HG03442 (cell line): ENCODE measurements at regions not wholly inside any gene's neighbourhood (a gene's known extent, or its start where the extent isn't known, plus 50 kb on each side); places are given as distances from the start of the nearest gene placed in this dataset.
"Not testable (repeated sequence)": the region's sequence is repeated elsewhere in the genome, so short reads cannot be mapped to it uniquely, and the experiment has no call there.

ENCODE experiments used
- ATAC-seq: cut with Tn5 transposase; IDR thresholded peaks from one replicate; pipeline ENCODE4 v1.9.1; 2021; ENCODE audit warnings: mild to moderate bottlenecking, moderate library complexity; ENCODE audit not compliant: unreplicated experiment

- ATAC-seq, result not testable (repeated sequence)
Measured at GRCh38 chr18:53821141-53821540, 403.3 kb downstream of the MBD2 start.

DNA sequence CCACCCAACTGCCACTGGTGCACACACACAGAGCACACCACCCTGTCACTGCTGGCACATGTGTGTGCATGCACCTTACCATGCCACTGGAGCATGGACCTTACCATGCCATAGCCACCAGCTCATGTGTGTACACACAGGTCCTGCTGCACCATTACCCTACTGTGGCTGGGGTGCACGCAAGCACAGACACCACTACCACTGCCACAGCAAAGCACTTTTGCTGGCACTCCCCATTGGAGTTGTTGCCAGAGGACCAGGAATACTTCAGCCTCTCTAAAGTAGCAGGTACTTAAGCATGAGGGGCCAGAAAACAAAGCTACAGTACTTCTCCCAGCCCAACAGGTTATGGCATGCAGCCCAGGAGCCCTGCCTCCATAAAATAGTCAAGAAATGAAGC is 404.8 kb downstream of the MBD2 start:
- no peak for ATAC-seq

DNA sequence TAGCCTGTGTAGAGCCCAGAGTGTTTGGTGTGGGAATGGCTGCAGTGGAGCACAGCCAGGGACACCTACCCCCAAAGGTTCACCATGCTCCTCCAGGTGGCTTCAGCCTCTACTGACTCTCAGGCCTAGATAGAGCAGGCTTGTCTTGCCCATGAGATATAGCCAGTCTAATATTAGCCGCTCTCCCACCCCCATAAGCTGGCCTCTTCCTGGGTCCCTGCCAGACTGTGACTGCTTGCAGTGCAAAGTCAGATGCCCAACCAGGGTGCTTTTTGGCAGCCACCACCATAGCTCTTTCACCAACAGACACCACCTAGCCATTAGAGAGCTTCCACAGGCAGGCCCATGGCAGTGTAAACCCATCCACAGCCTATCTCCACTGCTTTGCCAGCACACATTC is 405.3 kb downstream of the MBD2 start:
- no peak for ATAC-seq

GRCh38 chr18:53817976-53818950 is 406.2 kb downstream of the MBD2 start:
- no peak for ATAC-seq

DNA sequence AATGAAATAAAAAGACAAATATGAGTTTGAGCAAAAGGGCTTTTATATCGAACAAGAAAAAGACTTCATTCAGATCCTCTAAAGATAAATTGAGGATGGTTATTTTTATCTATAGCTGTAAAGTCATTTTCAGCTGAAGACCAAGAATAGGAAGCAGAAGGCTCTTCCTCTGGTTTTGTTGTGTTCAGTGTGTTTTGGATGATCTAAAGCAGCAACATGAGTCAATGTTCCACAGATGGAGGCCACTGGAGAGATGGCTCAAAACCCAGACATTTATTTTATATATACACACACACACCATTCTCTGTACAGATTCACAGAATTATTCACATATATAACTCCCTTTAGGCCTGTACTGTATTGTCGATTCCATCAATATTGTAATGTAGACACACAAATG is 424.3 kb downstream of the MBD2 start:
- ATAC-seq, result no peak

- no peak for ATAC-seq
Measured at GRCh38 chr18:53799134-53799533, 425.3 kb downstream of the MBD2 start.

DNA sequence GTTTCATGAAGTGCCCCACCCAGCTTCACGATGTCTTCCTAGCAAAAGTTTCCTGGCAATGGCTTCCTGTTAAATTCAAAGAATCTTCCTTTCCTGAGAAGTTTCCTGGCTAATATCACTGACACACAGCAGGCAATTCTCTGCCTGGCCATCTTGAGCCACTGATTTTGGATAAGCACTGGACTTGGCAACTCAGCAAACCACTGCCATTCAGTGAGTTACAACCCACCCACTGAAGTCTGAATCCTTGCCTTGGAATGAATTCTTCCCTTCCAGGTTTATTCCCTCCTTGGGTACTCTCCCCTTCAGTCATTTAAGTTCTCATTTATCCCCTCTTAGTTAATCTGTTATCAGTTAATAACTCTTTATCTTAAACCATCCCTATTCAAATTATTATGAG is 426.0 kb downstream of the MBD2 start:
- no peak for ATAC-seq

GRCh38 chr18:53797998-53798495 is 426.4 kb downstream of the MBD2 start:
- ATAC-seq, result no peak

GRCh38 chr18:53796040-53796729 is 428.3 kb downstream of the MBD2 start:
- ATAC-seq, result peak; percentile 94

GRCh38 chr18:53795610-53796009 is 428.9 kb downstream of the MBD2 start:
- ATAC-seq, result no peak

GRCh38 chr18:53795061-53795460 is 429.4 kb downstream of the MBD2 start:
- ATAC-seq, result no peak

DNA sequence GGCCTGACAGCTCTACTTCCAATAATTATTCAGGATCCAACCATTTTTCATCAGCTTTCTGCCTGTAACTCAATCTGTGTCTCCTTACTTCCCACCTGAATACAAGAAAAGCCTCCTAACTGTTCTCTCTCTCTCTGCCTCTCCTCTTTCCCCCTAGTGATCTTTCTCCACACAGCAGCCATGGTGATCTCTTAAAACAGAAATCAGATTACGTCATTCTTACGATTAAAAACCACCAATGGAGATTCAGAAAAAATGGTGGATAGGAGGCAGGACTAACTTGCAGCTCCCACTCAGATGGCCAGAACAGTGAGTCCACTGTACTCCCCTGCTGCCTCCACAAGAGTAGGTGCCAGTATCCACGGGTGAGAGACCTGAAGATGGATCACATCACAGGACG is 431.7 kb downstream of the MBD2 start:
- no peak for ATAC-seq

DNA sequence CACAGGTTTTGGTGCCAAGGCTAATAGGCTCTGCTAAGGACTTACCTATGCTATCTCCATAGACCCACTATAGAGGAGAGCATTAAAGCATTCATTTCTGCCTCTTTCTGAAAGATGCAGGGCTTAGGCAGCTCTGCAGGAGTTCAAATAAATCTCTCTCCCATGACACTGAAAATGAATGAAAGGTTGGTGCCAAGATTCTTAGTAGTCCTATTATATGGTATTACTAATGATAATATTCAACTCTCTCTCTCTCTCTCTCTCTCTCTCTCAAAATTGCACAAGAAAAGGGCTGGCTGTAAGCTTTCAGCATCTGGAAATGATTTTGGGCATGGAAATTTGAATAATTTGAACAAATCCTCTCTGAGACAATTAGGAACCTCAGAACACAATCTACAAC is 433.7 kb downstream of the MBD2 start:
- ATAC-seq, result no peak

DNA sequence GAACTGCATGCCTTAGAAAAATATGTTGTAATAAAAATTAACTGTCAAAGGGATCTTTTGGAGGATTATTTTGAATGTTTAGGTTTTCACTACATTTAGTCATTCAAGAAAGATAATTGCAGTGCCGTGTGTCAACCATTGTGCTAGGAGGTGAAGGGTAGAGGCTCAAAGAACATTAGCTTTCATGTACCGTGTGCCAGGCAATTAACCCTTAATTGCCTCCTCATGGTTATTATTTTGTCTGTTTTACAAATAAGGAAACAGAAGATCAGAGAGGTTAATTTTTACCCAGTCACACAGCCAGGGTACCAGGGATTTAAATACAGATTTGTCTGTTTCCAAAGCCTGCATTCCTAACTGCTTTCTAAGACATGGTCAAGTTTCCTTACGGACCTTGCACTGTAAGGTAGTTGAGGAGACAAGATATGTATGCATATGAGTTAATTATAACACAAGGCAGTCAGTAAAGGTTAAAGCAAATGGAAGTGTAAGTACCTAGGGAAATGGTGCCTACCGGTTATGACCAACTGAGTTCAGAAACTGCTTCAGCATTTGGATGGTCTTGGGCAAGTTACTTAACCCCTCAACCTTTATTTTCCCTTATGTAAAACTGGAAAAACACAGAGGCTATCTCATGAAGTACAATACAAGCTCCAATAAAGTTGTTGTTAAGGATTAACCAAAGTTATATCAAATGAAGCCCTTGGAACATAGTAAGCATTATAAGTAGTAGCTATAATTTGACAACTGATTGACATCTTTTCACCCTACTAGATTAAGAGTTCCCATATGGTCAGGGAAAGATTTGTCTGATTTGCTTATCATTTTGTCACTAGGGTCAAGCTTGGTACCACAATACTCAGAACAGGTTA is 434.9 kb downstream of the MBD2 start:
- no peak for ATAC-seq

GRCh38 chr18:53785811-53786210 is 438.7 kb downstream of the MBD2 start:
- no peak for ATAC-seq

- no peak for ATAC-seq
Measured at GRCh38 chr18:53784253-53784652, 440.2 kb downstream of the MBD2 start.

- no peak for ATAC-seq
Measured at GRCh38 chr18:53780666-53781065, 443.8 kb downstream of the MBD2 start.

DNA sequence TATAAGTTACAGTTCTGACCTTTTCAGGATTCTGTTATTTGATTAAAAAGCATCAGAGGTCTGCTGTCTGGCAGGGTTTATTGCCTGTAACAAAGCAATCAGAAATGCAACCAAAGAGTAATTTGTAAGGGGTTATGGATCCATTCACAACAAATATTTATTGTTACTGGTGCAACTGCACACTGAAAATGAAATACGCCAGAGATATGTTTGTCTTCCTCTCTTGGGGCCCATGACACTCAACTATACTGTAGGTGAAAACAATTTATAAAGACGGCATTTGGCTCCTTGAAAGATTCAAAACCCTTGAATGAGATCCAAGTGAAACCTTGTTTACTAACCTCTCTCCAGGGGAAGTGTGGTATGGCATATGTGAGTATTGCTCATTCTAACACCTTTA is 452.2 kb downstream of the MBD2 start:
- no peak for ATAC-seq

GRCh38 chr18:53771664-53772063 is 452.8 kb downstream of the MBD2 start:
- ATAC-seq, result no peak

GRCh38 chr18:53765211-53765610 is 459.3 kb downstream of the MBD2 start:
- ATAC-seq, result no peak

DNA sequence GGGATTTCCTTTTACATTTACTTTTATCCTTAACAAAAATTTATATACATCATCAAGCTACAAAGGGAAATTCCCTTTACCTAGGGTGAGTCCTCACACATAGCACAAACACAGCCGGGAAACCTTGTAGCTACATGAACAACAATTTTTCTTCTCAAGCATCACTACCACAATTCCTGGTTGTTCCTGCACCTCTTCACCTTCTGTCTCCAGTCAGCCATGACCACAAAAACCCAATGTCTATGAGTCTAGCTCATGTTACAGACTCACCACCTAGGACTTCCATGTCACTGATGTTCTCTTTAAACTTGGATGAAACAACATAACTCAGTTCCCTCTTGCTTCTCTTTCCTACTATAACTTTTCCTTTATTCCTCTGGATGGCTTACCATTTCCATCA is 460.4 kb downstream of the MBD2 start:
- no peak for ATAC-seq
